ENCODE measurements at regions not wholly inside any gene's neighbourhood (a gene's known extent, or its start where the extent isn't known, plus 50 kb on each side); places are given as distances from the start of the nearest gene placed in this dataset.
A peak's percentile ranks its signal among the peaks of the same experiment; 100 is the strongest.

DNA sequence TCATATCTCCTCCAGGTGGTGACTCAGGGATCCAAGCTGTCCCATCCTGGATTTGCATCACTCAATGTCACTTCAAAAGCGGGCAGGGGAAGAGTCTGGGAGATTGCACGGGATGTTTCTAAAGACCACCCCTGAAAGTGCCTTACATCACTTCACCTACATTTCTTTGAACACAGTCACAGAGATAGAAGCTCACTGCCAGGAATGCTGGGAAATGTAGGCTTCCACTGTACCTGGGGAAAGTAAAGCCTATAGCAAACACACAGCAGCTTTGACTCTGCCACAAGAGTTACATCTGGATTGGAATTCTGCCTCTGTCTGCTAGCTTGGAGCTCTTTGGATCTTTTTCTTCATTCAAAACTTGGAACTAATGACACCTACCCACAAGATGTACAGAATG, 300.9 kb downstream of the WDR11 start:
- H3K4me3 ChIP-seq (ENCODE audit: low read depth, low read length): no peak overlapping the region
- TF ChIP-seq, protein P1, sequence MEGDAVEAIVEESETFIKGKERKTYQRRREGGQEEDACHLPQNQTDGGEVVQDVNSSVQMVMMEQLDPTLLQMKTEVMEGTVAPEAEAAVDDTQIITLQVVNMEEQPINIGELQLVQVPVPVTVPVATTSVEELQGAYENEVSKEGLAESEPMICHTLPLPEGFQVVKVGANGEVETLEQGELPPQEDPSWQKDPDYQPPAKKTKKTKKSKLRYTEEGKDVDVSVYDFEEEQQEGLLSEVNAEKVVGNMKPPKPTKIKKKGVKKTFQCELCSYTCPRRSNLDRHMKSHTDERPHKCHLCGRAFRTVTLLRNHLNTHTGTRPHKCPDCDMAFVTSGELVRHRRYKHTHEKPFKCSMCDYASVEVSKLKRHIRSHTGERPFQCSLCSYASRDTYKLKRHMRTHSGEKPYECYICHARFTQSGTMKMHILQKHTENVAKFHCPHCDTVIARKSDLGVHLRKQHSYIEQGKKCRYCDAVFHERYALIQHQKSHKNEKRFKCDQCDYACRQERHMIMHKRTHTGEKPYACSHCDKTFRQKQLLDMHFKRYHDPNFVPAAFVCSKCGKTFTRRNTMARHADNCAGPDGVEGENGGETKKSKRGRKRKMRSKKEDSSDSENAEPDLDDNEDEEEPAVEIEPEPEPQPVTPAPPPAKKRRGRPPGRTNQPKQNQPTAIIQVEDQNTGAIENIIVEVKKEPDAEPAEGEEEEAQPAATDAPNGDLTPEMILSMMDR (conservative IDR thresholded peaks at IDR 0.05; ENCODE audit: low read depth, low read length): no peak
- DNase-seq (ENCODE audit: low read depth): no peak

DNA sequence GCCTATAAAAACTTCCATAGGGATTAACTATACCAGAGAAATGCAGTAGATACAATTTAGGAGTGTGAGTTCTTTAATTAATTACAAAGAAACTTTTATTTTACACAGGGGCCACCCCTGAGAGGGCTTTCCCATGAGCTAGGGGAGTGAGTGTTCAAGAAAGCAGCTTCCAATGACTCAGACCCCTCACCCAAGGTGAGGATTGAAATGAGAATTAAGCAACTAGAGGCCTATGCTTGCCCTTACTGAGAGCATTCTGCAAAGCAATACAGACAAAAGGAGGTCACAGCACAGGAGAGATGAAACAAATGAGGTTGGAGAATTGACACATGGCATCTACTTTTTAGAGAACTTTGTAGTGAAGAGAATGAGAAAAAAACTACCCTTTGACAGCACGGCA, 301.8 kb downstream of the WDR11 start:
- H3K4me3 ChIP-seq (ENCODE audit: low read depth, low read length): no peak overlapping the region
- TF ChIP-seq, protein P1 (conservative IDR thresholded peaks at IDR 0.05; ENCODE audit: low read depth, low read length): no peak
- no peak for DNase-seq (ENCODE audit: low read depth)

DNA sequence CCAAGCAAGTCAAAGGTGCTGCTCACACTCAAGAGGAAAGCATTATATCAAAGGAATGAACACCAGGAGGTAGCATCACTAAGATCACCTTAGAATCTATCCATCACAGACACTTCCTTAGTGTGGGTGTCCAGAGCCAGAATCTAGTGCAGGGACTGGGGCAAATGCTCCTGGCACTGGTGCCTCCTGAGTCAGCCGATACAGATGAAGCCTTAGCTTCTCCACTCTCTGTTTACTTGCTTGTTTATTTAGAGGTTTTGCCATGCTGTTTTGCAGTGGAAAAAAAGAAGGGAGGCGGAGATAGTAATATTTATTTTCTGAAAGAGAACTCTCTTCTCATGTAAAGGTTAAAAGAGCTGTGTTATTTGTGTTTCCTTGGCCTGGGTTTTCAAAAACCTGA, 303.1 kb downstream of the WDR11 start:
- TF ChIP-seq, protein P1 (conservative IDR thresholded peaks at IDR 0.05; ENCODE audit: low read depth, low read length): no peak
- H3K4me3 ChIP-seq (ENCODE audit: low read depth, low read length): no peak overlapping the region
- DNase-seq (ENCODE audit: low read depth): no peak

DNA sequence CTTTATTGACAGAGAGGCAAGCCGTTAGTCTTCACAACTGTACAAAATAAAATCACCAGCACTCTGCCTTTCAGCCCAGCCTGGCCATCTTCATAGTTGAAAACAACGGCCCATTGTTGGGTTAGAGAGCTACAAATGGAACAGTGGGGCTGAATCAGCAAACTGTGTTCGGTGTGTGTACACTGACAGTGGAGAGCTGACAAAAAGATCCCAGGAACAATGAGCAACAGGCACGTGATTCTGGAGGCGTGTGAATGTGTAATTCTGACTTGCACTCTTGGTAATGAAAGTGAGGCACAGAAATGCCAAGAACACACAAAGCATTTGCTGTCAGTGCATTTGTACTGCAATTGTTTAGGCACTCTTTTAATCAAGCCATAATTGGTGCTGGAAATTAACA, 303.7 kb downstream of the WDR11 start:
- DNase-seq (ENCODE audit: low read depth): no peak
- H3K4me3 ChIP-seq (ENCODE audit: low read depth, low read length): no peak overlapping the region
- TF ChIP-seq, protein P1 (conservative IDR thresholded peaks at IDR 0.05; ENCODE audit: low read depth, low read length): no peak

DNA sequence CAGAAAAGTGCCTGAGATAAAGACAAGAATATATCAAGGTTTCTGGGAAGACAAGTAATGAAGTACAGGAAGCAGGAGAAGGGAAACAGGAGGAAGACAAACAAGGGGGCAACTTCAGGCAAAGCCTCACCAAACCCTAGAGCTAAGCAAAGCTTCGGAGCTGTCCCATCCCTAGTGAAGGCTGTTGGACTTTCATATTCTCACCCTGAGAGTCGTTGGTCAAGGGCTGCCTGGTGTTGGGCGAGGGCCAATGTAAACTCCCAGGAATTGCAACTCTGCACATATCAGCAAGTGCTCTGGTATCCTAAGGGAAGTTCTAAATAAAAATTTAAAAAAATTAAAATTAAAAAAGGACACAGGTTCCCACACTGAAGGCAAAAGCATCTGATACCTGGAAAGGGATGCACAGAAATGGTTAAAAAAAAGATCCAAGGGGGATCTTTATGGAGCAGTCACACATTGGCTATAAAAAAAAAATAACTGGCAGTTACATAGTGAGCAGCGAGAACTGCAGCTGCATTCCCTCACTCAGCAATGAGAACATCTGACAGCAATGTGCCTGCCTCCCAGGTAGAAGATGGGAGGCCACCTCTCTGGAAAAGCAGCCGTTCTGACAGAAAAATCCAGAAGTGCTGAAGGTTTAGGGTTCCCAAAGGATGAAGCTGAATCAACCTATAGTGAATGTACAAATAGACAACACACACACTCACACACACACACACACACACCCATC, 304.7 kb downstream of the WDR11 start:
- no peak for DNase-seq (ENCODE audit: low read depth)
- TF ChIP-seq, protein P1 (conservative IDR thresholded peaks at IDR 0.05; ENCODE audit: low read depth, low read length): no peak
- H3K4me3 ChIP-seq (ENCODE audit: low read depth, low read length): no peak overlapping the region

DNA sequence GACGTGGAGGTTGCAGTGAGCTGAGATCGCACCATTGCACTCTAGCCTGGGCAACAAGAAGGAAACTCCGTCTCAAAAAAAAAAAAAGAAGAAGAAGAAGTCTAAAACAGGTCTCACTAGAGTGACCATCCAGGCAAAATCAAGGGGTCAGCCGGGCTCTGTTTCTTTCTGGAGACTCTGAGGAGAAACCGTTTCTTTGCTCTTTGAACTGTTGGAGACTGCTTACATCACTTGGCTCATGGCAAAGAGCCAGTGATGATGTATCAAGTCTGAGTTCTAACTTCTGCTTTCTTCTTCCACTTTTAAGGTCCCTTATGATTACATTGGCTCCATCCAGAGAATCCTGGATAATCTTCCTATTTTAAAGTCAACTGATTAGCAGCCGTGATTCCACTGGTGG, 306.8 kb downstream of the WDR11 start:
- H3K4me3 ChIP-seq (ENCODE audit: low read depth, low read length): no peak overlapping the region
- DNase-seq (ENCODE audit: low read depth): peak; percentile 1
- TF ChIP-seq, protein P1 (conservative IDR thresholded peaks at IDR 0.05; ENCODE audit: low read depth, low read length): no peak

DNA sequence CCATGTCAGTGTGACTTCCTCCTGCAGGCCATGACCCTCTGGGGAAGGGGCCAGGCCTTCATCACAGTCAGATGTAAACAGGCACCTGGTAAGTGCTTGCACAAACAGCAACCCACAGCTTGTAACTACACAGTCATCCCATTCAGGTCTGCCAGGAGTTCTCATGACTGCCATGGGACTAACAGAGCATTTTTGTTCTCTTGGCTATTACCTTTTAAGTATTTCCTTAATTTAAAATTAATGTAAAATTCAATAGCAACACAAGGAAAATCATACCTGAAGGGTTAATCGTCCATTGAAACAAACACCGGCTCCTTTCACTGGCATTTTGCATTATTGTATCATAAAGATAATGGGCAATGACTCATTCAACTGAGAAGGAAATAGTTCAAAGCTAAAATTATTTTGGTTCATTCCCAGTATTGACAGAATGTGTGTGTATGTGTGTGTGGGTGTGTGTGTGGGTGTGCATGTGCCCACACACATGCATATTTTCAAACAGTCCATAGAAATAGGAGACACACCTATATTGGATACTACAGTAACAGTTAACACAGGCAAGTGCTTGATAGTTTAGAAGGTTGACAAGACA, 307.9 kb downstream of the WDR11 start:
- TF ChIP-seq, protein P1 (conservative IDR thresholded peaks at IDR 0.05; ENCODE audit: low read depth, low read length): no peak
- DNase-seq (ENCODE audit: low read depth): no peak
- H3K4me3 ChIP-seq (ENCODE audit: low read depth, low read length): no peak overlapping the region

Data from choroid plexus epithelial cell (primary cell).